Cerebellar cortex (tissue), 1 donor: ENCODE measurements at regions not wholly inside any gene's neighbourhood (a gene's known extent, or its start where the extent isn't known, plus 50 kb on each side); places are given as distances from the start of the nearest gene placed in this dataset.
"Not testable (repeated sequence)": the region's sequence is repeated elsewhere in the genome, so short reads cannot be mapped to it uniquely, and the experiment has no call there.

Source experiments
- DNase-seq: peaks from one replicate; pipeline ENCODE4 v3.0.0-alpha.2; 2015; ENCODE audit warnings: low spot score

GRCh38 chr5:104573949-104574709, 1011.5 kb upstream of the NUDT12 start:
- peak; percentile 23 for DNase-seq

- no peak for DNase-seq
Observed at GRCh38 chr5:104569621-104570020, 1007.0 kb upstream of the NUDT12 start.

GRCh38 chr5:104564530-104564929, 1001.9 kb upstream of the NUDT12 start:
- no peak for DNase-seq

GRCh38 chr5:104556957-104557356, 994.4 kb upstream of the NUDT12 start:
- DNase-seq: no peak

- no peak for DNase-seq
Observed at GRCh38 chr5:104551628-104552027, 989.0 kb upstream of the NUDT12 start.

GRCh38 chr5:104546871-104547270, 984.3 kb upstream of the NUDT12 start:
- DNase-seq: not testable (repeated sequence)

GRCh38 chr5:104541141-104541785, 978.7 kb upstream of the NUDT12 start:
- no peak for DNase-seq

GRCh38 chr5:104540448-104540847, 977.9 kb upstream of the NUDT12 start:
- DNase-seq: no peak

GRCh38 chr5:104539618-104540350, 977.2 kb upstream of the NUDT12 start:
- no peak for DNase-seq

GRCh38 chr5:104538734-104539133, 976.1 kb upstream of the NUDT12 start:
- no peak for DNase-seq

GRCh38 chr5:104533498-104533897, 970.9 kb upstream of the NUDT12 start:
- DNase-seq: no peak

- no peak for DNase-seq
Observed at GRCh38 chr5:104526866-104527265, 964.3 kb upstream of the NUDT12 start.

- DNase-seq: no peak
Observed at GRCh38 chr5:104513640-104514072, 951.1 kb upstream of the NUDT12 start.

GRCh38 chr5:104513121-104513602, 950.6 kb upstream of the NUDT12 start:
- DNase-seq: no peak

- DNase-seq: no peak
Observed at GRCh38 chr5:104512063-104512825, 949.7 kb upstream of the NUDT12 start.

GRCh38 chr5:104498281-104498680, 935.7 kb upstream of the NUDT12 start:
- no peak for DNase-seq

GRCh38 chr5:104494083-104494482, 931.5 kb upstream of the NUDT12 start:
- DNase-seq: no peak

- no peak for DNase-seq
Observed at GRCh38 chr5:104472811-104473210, 910.2 kb upstream of the NUDT12 start.

- no peak for DNase-seq
Observed at GRCh38 chr5:104456122-104456521, 893.5 kb upstream of the NUDT12 start.

- DNase-seq: no peak
Observed at GRCh38 chr5:104452550-104452949, 890.0 kb upstream of the NUDT12 start.

- not testable (repeated sequence) for DNase-seq
Observed at GRCh38 chr5:104451911-104452310, 889.3 kb upstream of the NUDT12 start.

- DNase-seq: no peak
Observed at GRCh38 chr5:104444656-104445055, 882.1 kb upstream of the NUDT12 start.
